AG10803 (cell line): ENCODE measurements at regions not wholly inside any gene's neighbourhood (a gene's known extent, or its start where the extent isn't known, plus 50 kb on each side); places are given as distances from the start of the nearest gene placed in this dataset.

Experiments used
- DNase-seq: peaks from one replicate; pipeline ENCODE4 v3.0.0; 2010; ENCODE audit warnings: low read depth
- H3K4me3 ChIP-seq: 2 replicates; pipeline ENCODE4 v1.5.1; 2011; ENCODE audit warnings: mild to moderate bottlenecking, low read length, control low read depth
- TF ChIP-seq, protein P1 (sequence below): conservative IDR thresholded peaks from 2 replicates; pipeline ENCODE4 v1.5.1; 2011; ENCODE audit warnings: mild to moderate bottlenecking, low read length, control low read depth, inconsistent platforms

DNA sequence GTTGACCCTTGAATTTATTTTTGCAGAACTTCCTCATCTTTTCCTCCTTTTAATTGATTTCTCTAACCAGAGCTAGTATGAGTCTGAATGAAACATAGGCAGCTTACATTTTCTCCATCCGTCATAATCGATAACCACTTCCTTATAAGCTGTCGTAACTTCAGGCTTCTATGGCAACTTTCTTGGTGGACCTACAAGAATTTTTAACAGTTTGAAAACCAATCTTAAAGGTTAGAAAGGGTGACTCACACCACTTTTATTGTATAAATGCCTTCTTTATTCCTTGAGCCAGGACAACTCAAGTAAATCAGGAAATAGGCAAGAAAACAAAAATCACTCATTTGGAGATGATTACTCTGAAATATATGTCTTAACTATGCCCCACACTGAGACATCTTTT, 105.7 kb upstream of the KL start:
- peak; percentile 16 for DNase-seq
- no peak overlapping the region for H3K4me3 ChIP-seq
- TF ChIP-seq, protein P1, sequence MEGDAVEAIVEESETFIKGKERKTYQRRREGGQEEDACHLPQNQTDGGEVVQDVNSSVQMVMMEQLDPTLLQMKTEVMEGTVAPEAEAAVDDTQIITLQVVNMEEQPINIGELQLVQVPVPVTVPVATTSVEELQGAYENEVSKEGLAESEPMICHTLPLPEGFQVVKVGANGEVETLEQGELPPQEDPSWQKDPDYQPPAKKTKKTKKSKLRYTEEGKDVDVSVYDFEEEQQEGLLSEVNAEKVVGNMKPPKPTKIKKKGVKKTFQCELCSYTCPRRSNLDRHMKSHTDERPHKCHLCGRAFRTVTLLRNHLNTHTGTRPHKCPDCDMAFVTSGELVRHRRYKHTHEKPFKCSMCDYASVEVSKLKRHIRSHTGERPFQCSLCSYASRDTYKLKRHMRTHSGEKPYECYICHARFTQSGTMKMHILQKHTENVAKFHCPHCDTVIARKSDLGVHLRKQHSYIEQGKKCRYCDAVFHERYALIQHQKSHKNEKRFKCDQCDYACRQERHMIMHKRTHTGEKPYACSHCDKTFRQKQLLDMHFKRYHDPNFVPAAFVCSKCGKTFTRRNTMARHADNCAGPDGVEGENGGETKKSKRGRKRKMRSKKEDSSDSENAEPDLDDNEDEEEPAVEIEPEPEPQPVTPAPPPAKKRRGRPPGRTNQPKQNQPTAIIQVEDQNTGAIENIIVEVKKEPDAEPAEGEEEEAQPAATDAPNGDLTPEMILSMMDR, result no peak

DNA sequence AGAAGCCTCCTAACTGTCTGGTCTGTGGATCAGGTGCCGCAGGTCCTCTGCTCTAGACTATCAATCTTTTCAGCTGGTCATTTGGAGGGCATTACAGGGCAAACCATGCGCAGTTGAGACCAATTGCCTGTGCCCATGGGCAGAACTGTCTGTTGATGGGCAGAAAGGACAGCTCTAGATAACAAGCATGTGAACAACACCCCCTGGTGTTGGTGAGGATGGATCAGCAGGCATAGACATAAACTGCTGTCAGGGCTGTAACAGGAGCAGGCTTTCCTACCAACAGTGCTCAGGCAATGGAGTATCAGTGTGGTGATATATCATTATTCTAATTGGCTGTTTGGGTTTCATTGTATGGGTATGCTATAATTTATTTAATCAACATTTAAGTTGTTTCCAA, 104.7 kb upstream of the KL start:
- TF ChIP-seq, protein P1, result peak; percentile 62
- no peak overlapping the region for H3K4me3 ChIP-seq
- DNase-seq, result peak; percentile 57

DNA sequence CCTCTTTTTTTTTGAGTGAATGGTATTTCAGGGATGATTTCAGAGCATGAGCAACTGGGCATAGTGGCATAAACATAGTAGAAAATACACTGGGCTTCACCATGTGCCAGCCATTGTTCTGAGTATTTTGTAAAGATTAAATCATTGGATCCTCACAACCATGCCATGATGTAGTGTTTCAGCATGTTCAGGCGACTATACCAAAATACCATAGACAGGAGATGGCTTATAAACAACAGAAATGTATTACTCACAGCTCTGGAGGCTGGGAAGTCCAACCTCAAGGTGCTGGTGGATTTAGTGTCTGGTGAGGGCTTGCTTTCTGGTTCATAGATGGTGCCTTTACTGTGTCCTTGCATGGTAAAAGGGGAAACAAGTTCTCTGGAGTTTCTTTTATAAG, 101.5 kb upstream of the KL start:
- TF ChIP-seq, protein P1, result no peak
- H3K4me3 ChIP-seq, result no peak overlapping the region
- no peak for DNase-seq

DNA sequence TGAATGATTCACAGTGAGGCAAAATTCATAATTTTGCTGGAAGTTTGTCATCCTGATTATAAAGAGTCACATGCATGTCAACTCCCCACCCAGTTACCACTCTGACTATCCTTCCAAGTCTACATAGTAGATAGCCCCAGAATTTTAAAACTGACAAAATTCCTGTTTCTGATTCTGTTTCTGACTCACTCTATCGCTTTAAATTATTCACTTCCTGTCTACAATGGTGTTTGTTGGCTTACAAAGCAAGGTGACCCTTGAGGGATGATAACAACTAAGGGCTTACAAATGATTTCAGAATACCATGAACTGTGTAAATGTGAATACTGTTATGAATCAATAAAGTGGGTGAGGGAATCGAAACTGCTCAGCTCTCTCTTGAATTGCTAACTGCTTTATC, 98.7 kb upstream of the KL start:
- TF ChIP-seq, protein P1, result no peak
- no peak overlapping the region for H3K4me3 ChIP-seq
- no peak for DNase-seq

DNA sequence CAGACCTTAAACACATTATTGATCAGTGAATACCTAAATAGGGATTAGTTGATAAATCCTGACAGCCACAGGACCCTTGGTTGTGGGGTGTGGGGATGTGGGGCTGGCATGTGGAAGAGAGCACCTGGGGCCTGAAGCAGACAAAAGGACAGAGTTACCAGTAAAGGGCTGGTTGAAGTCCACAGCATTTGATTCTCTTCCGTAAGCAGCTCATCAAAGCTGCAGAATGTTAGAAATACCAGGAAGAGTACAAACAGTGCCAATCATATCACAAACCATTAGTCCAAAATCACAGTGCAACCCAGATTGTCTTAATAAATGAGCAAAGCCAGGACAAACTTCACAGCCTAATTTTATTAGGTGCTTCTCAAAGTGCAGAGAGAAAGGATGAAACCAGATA, 92.5 kb upstream of the KL start:
- no peak for DNase-seq
- no peak overlapping the region for H3K4me3 ChIP-seq
- TF ChIP-seq, protein P1, result no peak

DNA sequence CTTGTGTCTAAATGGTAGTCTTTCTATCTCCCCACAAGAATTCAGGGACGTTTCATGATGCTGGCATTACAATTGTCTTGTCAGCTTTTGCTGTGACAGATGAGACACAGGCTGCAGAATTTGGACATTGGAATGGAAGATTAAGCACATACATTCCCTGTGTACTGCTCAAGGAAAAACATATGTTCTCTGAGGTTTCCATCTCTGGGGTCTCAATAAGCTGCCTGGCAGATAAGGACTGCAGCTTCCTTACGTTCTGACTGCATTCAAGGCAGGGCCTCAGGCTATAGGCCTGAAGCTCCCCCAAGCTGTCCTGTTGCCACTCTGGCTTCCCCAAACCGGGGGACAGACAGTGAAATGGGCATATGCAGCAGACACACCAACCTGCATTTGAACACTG, 91.3 kb upstream of the KL start:
- H3K4me3 ChIP-seq, result no peak overlapping the region
- TF ChIP-seq, protein P1, result no peak
- DNase-seq, result no peak

DNA sequence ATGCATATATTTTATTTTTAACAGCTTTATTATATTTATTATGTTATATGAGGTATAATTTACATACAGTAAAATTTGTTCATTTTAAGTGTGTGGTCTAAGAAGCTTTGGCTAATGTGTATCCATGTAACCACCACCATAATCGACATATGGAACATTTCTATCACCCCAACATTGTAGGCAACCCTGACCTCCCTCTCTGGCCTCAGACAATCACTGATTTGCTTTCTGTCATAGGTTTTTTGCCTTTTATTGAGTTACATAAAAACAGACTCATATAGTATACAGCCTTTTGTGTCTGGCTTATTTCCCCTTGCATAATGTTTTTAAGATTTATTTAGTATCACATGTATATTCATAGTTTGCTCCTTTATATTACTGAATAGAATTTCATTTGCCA, 90.7 kb upstream of the KL start:
- TF ChIP-seq, protein P1, result no peak
- H3K4me3 ChIP-seq, result no peak overlapping the region
- DNase-seq, result no peak
